Heart right ventricle (tissue), 16 donors: ENCODE measurements at regions not wholly inside any gene's neighbourhood (a gene's known extent, or its start where the extent isn't known, plus 50 kb on each side); places are given as distances from the start of the nearest gene placed in this dataset.
"Not testable (repeated sequence)": the region's sequence is repeated elsewhere in the genome, so short reads cannot be mapped to it uniquely, and the experiment has no call there.

ENCODE experiments used
- ATAC-seq, 8 donors: fragments of 200-7000 bp; cut with Tn5 transposase; one replicate each; pipeline ENCODE4 v1.9.1; 2020; ENCODE audit warnings: mild to moderate bottlenecking in 8 of 8, moderate library complexity in 8 of 8, moderate number of reproducible peaks in 1 of 8
- DNase-seq, 2 donors: peaks; one replicate each; pipeline ENCODE4 v3.0.0-alpha.2; 2020
- H3K27ac ChIP-seq, 10 donors: fragments of 200-600 bp; sonication (generic) in 2 of 10; one replicate each; pipeline versions ENCODE4 v1.5.0 to v1.8.0; 2020 to 2022; ENCODE audit warnings: mild to moderate bottlenecking in 3 of 10
- H3K27me3 ChIP-seq, 7 donors: fragments of 200-600 bp; one replicate each; pipeline ENCODE4 v1.8.0; 2021 to 2022; ENCODE audit warnings: mild to moderate bottlenecking in 2 of 7
- H3K36me3 ChIP-seq, 9 donors: fragments of 200-600 bp; sonication (generic) in 1 of 9; one replicate each; pipeline versions ENCODE4 v1.5.0 to v1.8.0; 2020 to 2022; ENCODE audit warnings: mild to moderate bottlenecking in 2 of 9
- H3K4me1 ChIP-seq, 9 donors: fragments of 200-600 bp; sonication (generic) in 1 of 9; one replicate each; pipeline versions ENCODE4 v1.5.0 to v1.8.0; 2020 to 2022; ENCODE audit warnings: mild to moderate bottlenecking in 4 of 9
- H3K4me3 ChIP-seq, 10 donors: fragments of 200-600 bp; sonication (generic) in 2 of 10; one replicate each; pipeline versions ENCODE4 v1.5.0 to v1.8.0; 2020 to 2022; ENCODE audit warnings: mild to moderate bottlenecking in 7 of 10, moderate library complexity in 2 of 10
- H3K9me3 ChIP-seq, 11 donors: fragments of 200-600 bp in 10 of 11; sonication (generic) in 2 of 11; one replicate each; pipeline versions ENCODE4 v1.5.0 to v1.8.0; 2013 to 2022; ENCODE audit warnings: mild to moderate bottlenecking in 2 of 11, control low read depth in 1 of 11, moderate library complexity in 1 of 11
- WGBS, 2 donors: extraction: QIAGEN DNeasy Blood & Tissue Kit; methylation state at CpG; one replicate each; pipeline ENCODE4 v1.1.7; 2013; ENCODE audit warnings: inconsistent platforms in 1 of 2; 5-methylcytosine and 5-hydroxymethylcytosine counted together
- intact Hi-C, 10 donors: fragments of 100-400 bp; cut with DNase I; formaldehyde crosslinking; loops; one replicate each; pipeline versions ENCODE4 v1.11.1 to v1.14.2; 2022
- TF ChIP-seq, protein P1 (sequence below), 9 donors: fragments of 200-600 bp; sonication (generic) in 2 of 9; IDR thresholded peaks; one replicate each; pipeline versions ENCODE4 v1.5.0 to v1.8.0; 2021 to 2022; ENCODE audit warnings: antibody characterized with exemption in 9 of 9, mild to moderate bottlenecking in 5 of 9, moderate library complexity in 1 of 9
- donor health status: Arrhythmogenic right ventricular cardiomyopathy.
- donor health status: ischemic (EF 13 %, LVEDD 7.1; RV severe dilation, severe dysfunction).
- donor health status: healthy with polysubstance abuse.
- donor health status: DM: no; HTN: yes; CAD: no.
- donor health status: DM: no; HTN: no; CAD: no.
- donor health status: ischemic (EF 25% LVEDD 6.9; RV normal size, moderate dysfunction).
- donor health status: ischemic (EF 25% LVEDD 5.7; RV mildly dilated, moderate dysfunction).
- donor health status: healthy.
- donor health status: DM: yes; HTN: yes; CAD: no.
- donor health status: Ischemic cardiomyopathy.
- donor health status: ischemic (EF 35%, LVEDD 5.7; RV mildly dilated, moderate dysfunction).
- donor health status: nonischemic (EF 11% LVEDD 7.7; RV severe dilation, severe dysfunction).
- donor health status: DM: yes; HTN: yes; CAD: no.
- donor health status: PGD.
- donor health status: ischemic (EF 29% LVEDD 5.4; RV normal size, mild dysfunction).
- donor health status: nonischemic (EF 23%, LVEDD 6.1; RV moderate dilation, normal function).

DNA sequence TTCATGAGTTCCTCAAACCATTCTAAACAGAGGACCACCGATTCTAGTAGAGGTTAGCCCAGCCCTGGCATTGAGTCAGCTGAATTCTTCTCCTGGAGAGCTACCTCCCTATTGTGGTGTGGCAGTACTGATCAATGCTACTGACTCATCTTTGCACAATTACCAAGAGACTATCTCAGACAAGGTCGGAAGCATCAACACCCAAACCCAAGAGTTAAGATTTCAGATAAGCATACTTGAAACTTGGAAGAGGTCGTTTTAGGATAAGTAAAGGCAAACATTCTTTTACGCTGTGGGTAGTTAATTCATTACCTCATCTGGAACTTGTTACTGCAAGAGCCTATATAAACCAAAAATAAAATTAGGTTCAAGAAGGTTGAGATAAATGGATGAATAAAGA lies 154.6 kb upstream of the NRBF2 start:
- no peaks in the 10 kb centered on the region for H3K36me3 ChIP-seq
- ATAC-seq = no peak
- H3K4me1 ChIP-seq = no peaks in the 10 kb centered on the region
- WGBS, 2 donors = 72 to 80% methylated on average over 4 of the region's 4 CpGs
- no peak overlapping the region for H3K27ac ChIP-seq
- TF ChIP-seq, protein P1, sequence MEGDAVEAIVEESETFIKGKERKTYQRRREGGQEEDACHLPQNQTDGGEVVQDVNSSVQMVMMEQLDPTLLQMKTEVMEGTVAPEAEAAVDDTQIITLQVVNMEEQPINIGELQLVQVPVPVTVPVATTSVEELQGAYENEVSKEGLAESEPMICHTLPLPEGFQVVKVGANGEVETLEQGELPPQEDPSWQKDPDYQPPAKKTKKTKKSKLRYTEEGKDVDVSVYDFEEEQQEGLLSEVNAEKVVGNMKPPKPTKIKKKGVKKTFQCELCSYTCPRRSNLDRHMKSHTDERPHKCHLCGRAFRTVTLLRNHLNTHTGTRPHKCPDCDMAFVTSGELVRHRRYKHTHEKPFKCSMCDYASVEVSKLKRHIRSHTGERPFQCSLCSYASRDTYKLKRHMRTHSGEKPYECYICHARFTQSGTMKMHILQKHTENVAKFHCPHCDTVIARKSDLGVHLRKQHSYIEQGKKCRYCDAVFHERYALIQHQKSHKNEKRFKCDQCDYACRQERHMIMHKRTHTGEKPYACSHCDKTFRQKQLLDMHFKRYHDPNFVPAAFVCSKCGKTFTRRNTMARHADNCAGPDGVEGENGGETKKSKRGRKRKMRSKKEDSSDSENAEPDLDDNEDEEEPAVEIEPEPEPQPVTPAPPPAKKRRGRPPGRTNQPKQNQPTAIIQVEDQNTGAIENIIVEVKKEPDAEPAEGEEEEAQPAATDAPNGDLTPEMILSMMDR (IDR thresholded peaks at IDR 0.05) = no peak
- intact Hi-C loops = no loop called here
- peaks cover 0 to 15% (median 6%) of the 10 kb centered on the region in 11 donors for H3K9me3 ChIP-seq
- no peak for DNase-seq
- H3K4me3 ChIP-seq = no peak overlapping the region
- H3K27me3 ChIP-seq = peaks cover 0 to 6% (median 0%) of the 10 kb centered on the region in 7 donors

DNA sequence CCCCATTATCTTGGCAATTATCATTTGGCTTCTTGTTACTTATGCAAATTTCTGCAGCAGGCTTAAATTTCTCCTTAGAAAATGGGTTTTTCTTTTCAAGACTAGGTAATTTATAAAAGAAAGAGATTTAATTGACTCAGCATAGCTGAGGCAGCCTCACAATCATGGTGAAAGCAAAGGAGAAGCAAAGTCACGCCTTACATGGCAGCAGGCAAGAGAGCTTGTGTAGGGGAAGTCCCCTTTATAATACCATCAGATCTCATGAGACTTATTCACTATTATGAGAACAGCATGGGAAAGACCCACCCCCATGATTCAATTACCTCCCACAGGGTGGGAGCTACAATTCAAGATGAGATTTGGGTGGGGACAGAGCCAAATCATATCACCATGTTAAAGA lies 158.3 kb upstream of the NRBF2 start:
- H3K4me3 ChIP-seq, H3K4me1 ChIP-seq, H3K27ac ChIP-seq, H3K27me3 ChIP-seq, ATAC-seq, H3K36me3 ChIP-seq, DNase-seq, intact Hi-C loops: not testable (repeated sequence)
- 73 to 81% methylated on average over 1 of the region's 1 CpG for WGBS, 2 donors
- H3K9me3 ChIP-seq = peaks cover 0 to 15% (median 8%) of the 10 kb centered on the region in 11 donors

DNA sequence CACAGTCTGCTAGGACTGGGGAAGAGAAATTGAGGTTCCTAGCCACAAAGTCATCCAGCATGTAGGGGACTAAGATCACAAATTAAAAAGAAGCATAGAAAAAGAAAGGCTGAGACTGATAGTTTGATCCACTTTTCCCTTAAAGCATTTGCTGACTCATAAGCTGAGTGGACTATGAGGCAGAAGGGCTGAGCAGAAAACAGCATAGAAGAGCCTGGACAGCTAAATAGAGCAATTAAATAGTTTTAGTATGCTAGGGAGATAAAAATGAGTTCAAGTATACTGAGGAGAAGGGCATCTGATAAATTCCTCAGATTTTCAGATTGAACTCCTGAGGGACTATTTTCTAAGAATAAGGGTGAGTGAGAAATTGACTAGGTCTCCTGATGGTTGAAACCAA lies 155.9 kb upstream of the EGR2 start:
- DNase-seq (no peak), ATAC-seq (no peak)
- intact Hi-C loops = no loop called here
- Histone ChIP-seq H3K4me3 (no peak overlapping the region), H3K27ac (no peak overlapping the region), H3K36me3 (no peaks in the 10 kb centered on the region), H3K27me3 (peaks cover 0 to 6% (median 0%) of the 10 kb centered on the region in 7 donors), H3K4me1 (no peaks in the 10 kb centered on the region), H3K9me3 (peaks cover 0 to 15% (median 8%) of the 10 kb centered on the region in 11 donors)
- TF ChIP-seq, protein P1 (IDR thresholded peaks at IDR 0.05) = no peak

DNA sequence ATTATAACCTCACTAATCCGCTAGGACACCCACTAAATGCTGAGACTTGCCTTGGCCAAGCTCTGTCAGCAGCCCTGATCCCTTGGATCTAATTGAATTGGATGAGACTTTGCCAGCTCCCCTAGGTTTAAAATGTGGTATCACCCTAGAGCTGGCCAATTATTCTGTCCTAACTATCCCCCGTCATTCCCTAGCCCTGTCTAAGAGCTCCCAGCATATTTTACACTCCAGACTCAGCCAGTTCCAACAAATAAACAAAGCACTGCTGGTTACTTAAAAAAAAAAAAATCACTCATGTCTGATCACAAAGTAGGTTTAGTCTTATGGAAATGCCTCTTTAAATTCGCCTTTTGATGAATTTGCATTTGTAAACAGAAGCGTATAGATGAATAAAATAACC lies 147.9 kb upstream of the EGR2 start:
- ATAC-seq (no peak), DNase-seq (no peak)
- peaks cover 0 to 5% (median 0%) of the 10 kb centered on the region in 9 donors for H3K4me1 ChIP-seq
- no peaks in the 10 kb centered on the region for H3K36me3 ChIP-seq
- intact Hi-C loops = no loop called here
- no peak overlapping the region for H3K4me3 ChIP-seq
- peaks cover 0 to 8% (median 0%) of the 10 kb centered on the region in 11 donors for H3K9me3 ChIP-seq
- no peak overlapping the region for H3K27ac ChIP-seq
- WGBS, 2 donors = 84% methylated on average over 4 of the region's 4 CpGs
- peaks cover 0 to 7% (median 0%) of the 10 kb centered on the region in 7 donors for H3K27me3 ChIP-seq
- TF ChIP-seq, protein P1 (IDR thresholded peaks at IDR 0.05) = no peak

DNA sequence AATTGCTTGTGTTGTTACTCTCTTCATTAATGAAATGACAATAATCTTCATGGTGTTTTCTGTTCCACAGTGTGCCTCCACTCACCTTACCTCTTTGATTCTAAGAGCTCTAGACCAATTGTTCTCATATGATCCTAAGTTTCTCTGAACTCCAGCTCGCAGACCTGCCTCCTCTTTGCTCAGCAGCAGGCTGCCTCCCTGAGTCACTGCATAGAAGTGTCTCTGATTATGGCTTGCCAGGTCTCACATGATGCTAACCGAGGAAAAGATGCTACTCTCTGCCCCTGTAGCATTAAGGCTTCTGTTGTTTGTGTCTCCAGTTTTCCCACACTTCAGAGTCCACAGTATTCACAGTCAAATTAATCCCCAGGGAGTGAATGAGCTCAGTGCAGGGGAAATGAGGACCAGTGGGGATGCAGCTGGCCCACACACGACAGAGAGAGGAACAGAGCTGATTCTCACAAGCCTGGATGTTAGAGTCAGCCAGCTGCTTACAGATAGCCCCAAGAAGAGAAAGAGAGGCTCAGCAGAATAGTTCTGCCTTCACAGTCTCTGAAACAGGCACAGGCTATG lies 145.9 kb upstream of the EGR2 start:
- H3K36me3 ChIP-seq = no peaks in the 10 kb centered on the region
- TF ChIP-seq, protein P1 (IDR thresholded peaks at IDR 0.05) = peak in 3 of 9 donors; percentile 20 to 27 (median 22)
- peak in 1 of 2 donors; percentile 62 for DNase-seq
- intact Hi-C loops = no loop called here
- no peak overlapping the region for H3K4me3 ChIP-seq
- ATAC-seq = peak in 7 of 8 donors; percentile 85 to 95 (median 90)
- H3K4me1 ChIP-seq = peaks cover 0 to 5% (median 0%) of the 10 kb centered on the region in 9 donors
- peaks cover 0 to 8% (median 0%) of the 10 kb centered on the region in 11 donors for H3K9me3 ChIP-seq
- peak overlapping the region in 5 of 10 donors; percentile 54 to 77 (median 64) for H3K27ac ChIP-seq
- WGBS, 2 donors = 33 to 41% methylated on average over 3 of the region's 3 CpGs
- H3K27me3 ChIP-seq = peaks cover 0 to 7% (median 0%) of the 10 kb centered on the region in 7 donors
